H1 (cell line): ENCODE measurements at regions not wholly inside any gene's neighbourhood (a gene's known extent, or its start where the extent isn't known, plus 50 kb on each side); places are given as distances from the start of the nearest gene placed in this dataset.

Source experiments
- CTCF ChIA-PET: fragments of 300-600 bp; sonication (Branson Sonifier 250); formaldehyde crosslinking; loops from one replicate; lab custom pipeline; 2021; ENCODE audit not compliant: partially characterized antibody; lab: Charles Lee
- POLR2A ChIA-PET: fragments of 300-600 bp; sonication (Branson Sonifier 250); formaldehyde crosslinking; loops from one replicate; lab custom pipeline; 2021; ENCODE audit warnings: inconsistent platforms; ENCODE audit not compliant: partially characterized antibody; lab: Charles Lee
- DNase-seq, 2 experiments: peaks; one replicate each; pipeline versions ENCODE4 v3.0.0 to v3.0.0-alpha.2; 2010 to 2022; ENCODE audit warnings: low spot score in 2 of 2, low read depth in 1 of 2, mixed read lengths in 1 of 2
- FAIRE-seq: peaks from 2 replicates; lab custom pipeline; 2011; peaks lifted over from hg19 to GRCh38; lab: Jason Lieb, UNC
- H2AFZ ChIP-seq: 2 replicates; pipeline ENCODE4 v1.8.1; 2012; ENCODE audit warnings: low read length, inconsistent platforms
- H2AK5ac ChIP-seq: 2 replicates; pipeline ENCODE4 v1.6.1; 2013; ENCODE audit warnings: low read depth, low read length
- H2BK120ac ChIP-seq: replicated peaks from 2 replicates; pipeline ENCODE3; 2013; ENCODE audit warnings: low read depth, low read length, inconsistent platforms
- H2BK12ac ChIP-seq: 2 replicates; pipeline ENCODE4 v1.6.1; 2013; ENCODE audit warnings: low read depth, low read length
- H2BK15ac ChIP-seq: 2 replicates; pipeline ENCODE4 v1.6.1; 2013; ENCODE audit warnings: low read length
- H2BK20ac ChIP-seq: 2 replicates; pipeline ENCODE4 v1.6.1; 2013; ENCODE audit warnings: low read length
- H2BK5ac ChIP-seq: 2 replicates; pipeline ENCODE4 v1.6.1; 2013; ENCODE audit warnings: low read depth, low read length
- H3K14ac ChIP-seq: 2 replicates; pipeline ENCODE4 v1.6.1; 2013; ENCODE audit warnings: inconsistent platforms; ENCODE audit not compliant: insufficient read length
- H3K18ac ChIP-seq: 2 replicates; pipeline ENCODE4 v1.6.1; 2013; ENCODE audit warnings: low read length; ENCODE audit errors: extremely low read depth
- H3K23ac ChIP-seq: 2 replicates; pipeline ENCODE4 v1.6.1; 2013; ENCODE audit warnings: inconsistent platforms; ENCODE audit not compliant: insufficient read length
- H3K23me2 ChIP-seq: 2 replicates; pipeline ENCODE4 v1.6.1; 2013; ENCODE audit warnings: low read depth, low read length
- H3K27ac ChIP-seq: 2 replicates; pipeline ENCODE4 v1.6.1; 2011; ENCODE audit warnings: low read depth, low read length, inconsistent platforms
- H3K27me3 ChIP-seq, 4 experiments: replicated peaks in 1 of 4; 1 replicate in 1 of 4; 2 replicates in 3 of 4; pipeline versions ENCODE4 v1.6.1 to v1.8.1; 2011 to 2013; ENCODE audit warnings: low read length in 3 of 4, mild to moderate bottlenecking in 3 of 4, inconsistent platforms in 2 of 4, mixed read lengths in 2 of 4, moderate library complexity in 1 of 4; ENCODE audit not compliant: control insufficient read depth in 3 of 4, insufficient read depth in 3 of 4; ENCODE audit errors: extremely low read depth in 1 of 4
- H3K36me3 ChIP-seq, 4 experiments: 2 replicates each; pipeline versions ENCODE4 v1.6.1 to v1.8.1; 2011 to 2013; ENCODE audit warnings: mild to moderate bottlenecking in 4 of 4, low read length in 3 of 4, moderate library complexity in 2 of 4, control low read depth in 1 of 4, inconsistent platforms in 1 of 4; ENCODE audit not compliant: insufficient read depth in 4 of 4, control insufficient read depth in 2 of 4
- H3K4ac ChIP-seq: replicated peaks from 2 replicates; pipeline ENCODE3; 2013; ENCODE audit warnings: low read length, low read depth, mixed read lengths, inconsistent platforms; ENCODE audit not compliant: insufficient read length
- H3K4me1 ChIP-seq, 4 experiments: replicated peaks in 1 of 4; 1 replicate in 1 of 4; 2 replicates in 3 of 4; pipeline versions ENCODE4 v1.6.1 to v1.8.1; 2011 to 2013; ENCODE audit warnings: low read length in 3 of 4, inconsistent platforms in 2 of 4, mixed read lengths in 1 of 4; ENCODE audit not compliant: insufficient read depth in 4 of 4, control insufficient read depth in 3 of 4
- H3K4me2 ChIP-seq, 2 experiments: 2 replicates each; pipeline versions ENCODE4 v1.6.1 to v1.8.1; 2011 to 2013; ENCODE audit warnings: low read depth in 2 of 2, low read length in 2 of 2, control low read depth in 1 of 2, inconsistent platforms in 1 of 2, mild to moderate bottlenecking in 1 of 2; ENCODE audit not compliant: insufficient read depth in 1 of 2
- H3K4me3 ChIP-seq, 4 experiments: fragments of 200-600, 300-600 bp in 1 of 4; sonication (generic), shearing (Covaris generic), sonication (Bioruptor Twin) in 1 of 4; 2 replicates each; pipeline versions ENCODE4 v1.5.1 to v1.8.1; 2011 to 2016; ENCODE audit warnings: low read length in 4 of 4, low read depth in 3 of 4, control low read depth in 2 of 4, inconsistent platforms in 2 of 4, mild to moderate bottlenecking in 2 of 4, mixed read lengths in 1 of 4, moderate library complexity in 1 of 4; ENCODE audit not compliant: insufficient read depth in 2 of 4; ENCODE audit errors: extremely low read depth in 1 of 4
- H3K56ac ChIP-seq: replicated peaks from 2 replicates; pipeline ENCODE3; 2013; ENCODE audit warnings: low read depth, mild to moderate bottlenecking, mixed read lengths, low read length, inconsistent platforms; ENCODE audit not compliant: insufficient read length
- H3K79me1 ChIP-seq: 2 replicates; pipeline ENCODE4 v1.6.1; 2013; ENCODE audit warnings: low read depth, low read length, control low read depth
- H3K79me2 ChIP-seq, 2 experiments: 2 replicates each; pipeline versions ENCODE4 v1.6.1 to v1.8.1; 2012 to 2013; ENCODE audit warnings: low read length in 2 of 2, mild to moderate bottlenecking in 2 of 2, inconsistent platforms in 1 of 2; ENCODE audit not compliant: insufficient read depth in 2 of 2, control insufficient read depth in 1 of 2
- H3K9ac ChIP-seq, 4 experiments: replicated peaks in 1 of 4; 1 replicate in 1 of 4; 2 replicates in 3 of 4; pipeline versions ENCODE4 v1.6.1 to v1.8.1; 2011 to 2013; ENCODE audit warnings: low read depth in 3 of 4, low read length in 3 of 4, control low read depth in 2 of 4, mild to moderate bottlenecking in 2 of 4, moderate library complexity in 2 of 4, inconsistent platforms in 1 of 4; ENCODE audit errors: extremely low read depth in 1 of 4
- H3K9me3 ChIP-seq, 2 experiments: 2 replicates each; pipeline versions ENCODE4 v1.6.1 to v1.8.1; 2012 to 2013; ENCODE audit warnings: mild to moderate bottlenecking in 2 of 2, moderate library complexity in 2 of 2, control low read depth in 1 of 2, inconsistent platforms in 1 of 2, low read depth in 1 of 2, low read length in 1 of 2, mixed read lengths in 1 of 2; ENCODE audit not compliant: insufficient read depth in 2 of 2
- H4K20me1 ChIP-seq, 2 experiments: replicated peaks in 1 of 2; 2 replicates each; pipeline versions ENCODE3 to v1.8.1; 2011 to 2013; ENCODE audit warnings: inconsistent platforms in 2 of 2, low read length in 2 of 2, mild to moderate bottlenecking in 1 of 2; ENCODE audit not compliant: insufficient read depth in 2 of 2, control insufficient read depth in 1 of 2
- H4K5ac ChIP-seq: 2 replicates; pipeline ENCODE4 v1.6.1; 2013; ENCODE audit warnings: low read length, low read depth, mixed read lengths, inconsistent platforms; ENCODE audit not compliant: insufficient read length
- H4K8ac ChIP-seq: 2 replicates; pipeline ENCODE4 v1.8.0; 2013; ENCODE audit warnings: mild to moderate bottlenecking, moderate library complexity, low read length, inconsistent platforms; ENCODE audit not compliant: insufficient read depth; ENCODE audit errors: extremely low read depth
- H4K91ac ChIP-seq: replicated peaks from 2 replicates; pipeline ENCODE3; 2013; ENCODE audit warnings: low read length, mixed read lengths, inconsistent platforms; ENCODE audit not compliant: insufficient read length
- CHD7 ChIP-seq: fragments of 300-600 bp; sonication (generic); IDR thresholded peaks from 2 replicates; pipeline ENCODE4 v1.7.1; 2012; ENCODE audit warnings: low read length, moderate library complexity, mild to moderate bottlenecking, inconsistent platforms; ENCODE audit not compliant: insufficient replicate concordance
- WGBS, 2 experiments: shearing (Covaris generic) in 1 of 2; methylation state at CpG; one replicate each; pipeline versions ENCODE4 v1.1.6 to v1.1.7; 2013 to 2015; ENCODE audit warnings: low lambda C conversion rate in 2 of 2, mixed read lengths in 2 of 2, inconsistent platforms in 1 of 2, low coverage in 1 of 2, missing lambda C conversion rate in 1 of 2; ENCODE audit not compliant: insufficient replicate concordance in 2 of 2, insufficient coverage in 1 of 2, insufficient read length in 1 of 2; ENCODE audit errors: extremely low coverage in 1 of 2, missing lambda C conversion rate in 1 of 2; 5-methylcytosine and 5-hydroxymethylcytosine counted together

GRCh38 chr2:53545604-53546003, 222.0 kb upstream of the CHAC2 start:
- Histone ChIP-seq H3K4ac (no peak overlapping the region), H3K4me1 (no peaks in the 10 kb centered on the region), H2BK5ac (no peak overlapping the region), H2AK5ac (no peak overlapping the region), H3K27ac (no peak overlapping the region), H2BK120ac (no peak overlapping the region), H2AFZ (no peak overlapping the region), H4K20me1 (no peaks in the 10 kb centered on the region), H3K56ac (no peak overlapping the region), H2BK20ac (no peak overlapping the region), H3K23ac (no peak overlapping the region), H4K8ac (no peak overlapping the region), H3K9ac (no peak overlapping the region), H2BK12ac (no peak overlapping the region), H3K9me3 (peaks cover 8 to 13% of the 10 kb centered on the region in 2 experiments; a peak in 3 of 4 replicates), H3K18ac (no peak overlapping the region), H3K79me2 (no peaks in the 10 kb centered on the region), H2BK15ac (no peak overlapping the region), H4K91ac (no peak overlapping the region), H4K5ac (no peak overlapping the region), H3K14ac (no peak overlapping the region), H3K4me2 (no peak overlapping the region), H3K27me3 (no peaks in the 10 kb centered on the region), H3K36me3 (no peaks in the 10 kb centered on the region), H3K23me2 (no peaks in the 10 kb centered on the region), H3K79me1 (no peaks in the 10 kb centered on the region), H3K4me3 (no peak overlapping the region)
- DNase-seq (no peak), FAIRE-seq (no peak)
- 88% methylated on average over 4 of the region's 4 CpGs; no CpG with 5 or more reads in 1 of the 2 experiments for WGBS, 2 experiments
- CTCF ChIA-PET, result no interaction called here
- POLR2A ChIA-PET, result no interaction called here
- TF ChIP-seq CHD7, result no peak
